Keratinocyte (primary cell): ENCODE measurements at regions not wholly inside any gene's neighbourhood (a gene's known extent, or its start where the extent isn't known, plus 50 kb on each side); places are given as distances from the start of the nearest gene placed in this dataset.

Experiments used
- DNase-seq: peaks from one replicate; pipeline ENCODE4 v3.0.0-alpha.2; 2011; ENCODE audit warnings: low read depth, missing footprints, low spot score
- FAIRE-seq: peaks from 2 replicates; lab custom pipeline; 2011; peaks lifted over from hg19 to GRCh38; lab: Jason Lieb, UNC
- H2AFZ ChIP-seq: 2 replicates; pipeline ENCODE4 v1.6.0; 2012; ENCODE audit warnings: low read length, control low read depth, inconsistent platforms; ENCODE audit not compliant: control insufficient read depth
- H3K27ac ChIP-seq: 2 replicates; pipeline ENCODE4 v1.5.1; 2011; ENCODE audit warnings: low read length; ENCODE audit not compliant: control insufficient read depth, insufficient read depth
- H3K27me3 ChIP-seq: 3 replicates; pipeline ENCODE4 v1.6.0; 2011; ENCODE audit warnings: low read length; ENCODE audit not compliant: control insufficient read depth, insufficient read depth; ENCODE audit errors: extremely low read depth
- H3K36me3 ChIP-seq, 2 experiments: 2 replicates in 1 of 2; 3 replicates in 1 of 2; pipeline ENCODE4 v1.5.1; 2011; ENCODE audit warnings: low read length in 2 of 2, mild to moderate bottlenecking in 1 of 2; ENCODE audit not compliant: control insufficient read depth in 2 of 2, insufficient read depth in 2 of 2; ENCODE audit errors: extremely low read depth in 1 of 2
- H3K4me1 ChIP-seq: 3 replicates; pipeline ENCODE4 v1.5.1; 2011; ENCODE audit warnings: low read length; ENCODE audit not compliant: control insufficient read depth, insufficient read depth; ENCODE audit errors: extremely low read depth
- H3K4me2 ChIP-seq: 3 replicates; pipeline ENCODE4 v1.6.0; 2011; ENCODE audit warnings: low read depth, low read length; ENCODE audit not compliant: control insufficient read depth, insufficient read depth; ENCODE audit errors: extremely low read depth
- H3K4me3 ChIP-seq, 3 experiments: fragments of 200-600 bp in 1 of 3; sonication (generic) in 1 of 3; 2 replicates in 2 of 3; 3 replicates in 1 of 3; pipeline ENCODE4 v1.5.1; 2011 to 2016; ENCODE audit warnings: low read length in 3 of 3, mild to moderate bottlenecking in 3 of 3, control low read depth in 2 of 3, inconsistent platforms in 1 of 3, low read depth in 1 of 3, mixed read lengths in 1 of 3, mixed run types in 1 of 3, moderate library complexity in 1 of 3; ENCODE audit not compliant: control insufficient read depth in 2 of 3, insufficient read depth in 2 of 3; ENCODE audit errors: extremely low read depth in 1 of 3
- H3K79me2 ChIP-seq: 2 replicates; pipeline ENCODE4 v1.6.0; 2012; ENCODE audit warnings: low read length; ENCODE audit not compliant: control insufficient read depth, insufficient read depth
- H3K9ac ChIP-seq: 3 replicates; pipeline ENCODE4 v1.6.0; 2011; ENCODE audit warnings: low read length; ENCODE audit not compliant: control insufficient read depth, insufficient read depth; ENCODE audit errors: extremely low read depth
- H3K9me1 ChIP-seq: 3 replicates; pipeline ENCODE4 v1.6.0; 2011; ENCODE audit warnings: low read length; ENCODE audit not compliant: control insufficient read depth, insufficient read depth; ENCODE audit errors: extremely low read depth
- H3K9me3 ChIP-seq: 2 replicates; pipeline ENCODE4 v1.5.1; 2012; ENCODE audit warnings: low read depth, low read length; ENCODE audit not compliant: control insufficient read depth
- H4K20me1 ChIP-seq: 3 replicates; pipeline ENCODE4 v1.6.0; 2011; ENCODE audit warnings: low read length; ENCODE audit not compliant: control insufficient read depth, insufficient read depth; ENCODE audit errors: extremely low read depth
- EZH2 ChIP-seq: IDR thresholded peaks from one replicate; pipeline ENCODE4 v1.6.1; 2012; ENCODE audit warnings: inconsistent platforms, mild to moderate bottlenecking, low read length, moderate library complexity
- dilution Hi-C: fragments of 300-500 bp; cut with MboI; formaldehyde crosslinking; loops from one replicate; pipeline ENCODE4 v1.7.0; 2020; ENCODE audit warnings: low sequenced_read_pairs; ENCODE audit not compliant: extremely low pct_ligation_motif_present
- TF ChIP-seq, protein P1 (sequence below), 3 experiments: IDR thresholded peaks in 1 of 3; conservative IDR thresholded peaks in 1 of 3; optimal IDR thresholded peaks in 1 of 3; 2 replicates in 2 of 3; 3 replicates in 1 of 3; pipeline versions ENCODE3 to v1.5.1; 2011; ENCODE audit warnings: low read length in 3 of 3, mild to moderate bottlenecking in 3 of 3, moderate library complexity in 2 of 3, control low read depth in 1 of 3, inconsistent platforms in 1 of 3; ENCODE audit not compliant: insufficient read depth in 2 of 3; ENCODE audit errors: extremely low read depth in 1 of 3

GRCh38 chr4:32631831-32632230 is 1911.7 kb downstream of the PCDH7 start:
- dilution Hi-C loops = no loop called here
- no peaks in the 10 kb centered on the region for H3K27me3 ChIP-seq

GRCh38 chr4:32633421-32633820 is 1913.3 kb downstream of the PCDH7 start:
- Histone ChIP-seq H4K20me1 (no peaks in the 10 kb centered on the region), H3K79me2 (no peaks in the 10 kb centered on the region), H3K4me2 (no peak overlapping the region), H3K36me3 (no peaks in the 10 kb centered on the region), H3K9ac (no peak overlapping the region), H3K27ac (no peak overlapping the region), H3K9me1 (no peaks in the 10 kb centered on the region), H3K9me3 (no peaks in the 10 kb centered on the region), H3K4me3 (no peak overlapping the region), H2AFZ (no peak overlapping the region), H3K4me1 (no peaks in the 10 kb centered on the region), H3K27me3 (no peaks in the 10 kb centered on the region)
- DNase-seq = no peak
- no peak for TF ChIP-seq EZH2
- TF ChIP-seq, protein P1, sequence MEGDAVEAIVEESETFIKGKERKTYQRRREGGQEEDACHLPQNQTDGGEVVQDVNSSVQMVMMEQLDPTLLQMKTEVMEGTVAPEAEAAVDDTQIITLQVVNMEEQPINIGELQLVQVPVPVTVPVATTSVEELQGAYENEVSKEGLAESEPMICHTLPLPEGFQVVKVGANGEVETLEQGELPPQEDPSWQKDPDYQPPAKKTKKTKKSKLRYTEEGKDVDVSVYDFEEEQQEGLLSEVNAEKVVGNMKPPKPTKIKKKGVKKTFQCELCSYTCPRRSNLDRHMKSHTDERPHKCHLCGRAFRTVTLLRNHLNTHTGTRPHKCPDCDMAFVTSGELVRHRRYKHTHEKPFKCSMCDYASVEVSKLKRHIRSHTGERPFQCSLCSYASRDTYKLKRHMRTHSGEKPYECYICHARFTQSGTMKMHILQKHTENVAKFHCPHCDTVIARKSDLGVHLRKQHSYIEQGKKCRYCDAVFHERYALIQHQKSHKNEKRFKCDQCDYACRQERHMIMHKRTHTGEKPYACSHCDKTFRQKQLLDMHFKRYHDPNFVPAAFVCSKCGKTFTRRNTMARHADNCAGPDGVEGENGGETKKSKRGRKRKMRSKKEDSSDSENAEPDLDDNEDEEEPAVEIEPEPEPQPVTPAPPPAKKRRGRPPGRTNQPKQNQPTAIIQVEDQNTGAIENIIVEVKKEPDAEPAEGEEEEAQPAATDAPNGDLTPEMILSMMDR (optimal IDR thresholded peaks at IDR 0.05 in 1 of 3, IDR thresholded peaks at IDR 0.05 in 1 of 3, conservative IDR thresholded peaks at IDR 0.05 in 1 of 3; ENCODE audit: extremely low read depth in 1 of 3, insufficient read depth in 2 of 3, low read length in 3 of 3) = no peak
- no peak for FAIRE-seq
- dilution Hi-C loops = no loop called here

More at GRCh38 chr4:32631831-32632230, 1911.7 kb downstream of the PCDH7 start:
- H3K36me3 ChIP-seq = no peaks in the 10 kb centered on the region
- H3K4me2 ChIP-seq = no peak overlapping the region
- H3K9me3 ChIP-seq = no peaks in the 10 kb centered on the region
- no peak overlapping the region for H3K27ac ChIP-seq
- TF ChIP-seq EZH2 = no peak
- TF ChIP-seq, protein P1 (optimal IDR thresholded peaks at IDR 0.05 in 1 of 3, IDR thresholded peaks at IDR 0.05 in 1 of 3, conservative IDR thresholded peaks at IDR 0.05 in 1 of 3; ENCODE audit: extremely low read depth in 1 of 3, insufficient read depth in 2 of 3, low read length in 3 of 3) = no peak
- H3K9me1 ChIP-seq = no peaks in the 10 kb centered on the region
- no peak overlapping the region for H3K4me3 ChIP-seq
- H4K20me1 ChIP-seq = no peaks in the 10 kb centered on the region
- no peak overlapping the region for H2AFZ ChIP-seq
- DNase-seq (no peak), FAIRE-seq (no peak)
- no peaks in the 10 kb centered on the region for H3K4me1 ChIP-seq
- H3K9ac ChIP-seq = no peak overlapping the region
- no peaks in the 10 kb centered on the region for H3K79me2 ChIP-seq
